Thoracic aorta (tissue), 2 donors: ENCODE measurements at regions not wholly inside any gene's neighbourhood (a gene's known extent, or its start where the extent isn't known, plus 50 kb on each side); places are given as distances from the start of the nearest gene placed in this dataset.

Experiments
- ATAC-seq: fragments of 150-250 bp; one replicate; pipeline ENCODE4 v1.8.0; 2017; ENCODE audit warnings: low read depth; ENCODE audit not compliant: insufficient number of reproducible peaks, low FRiP score
- DNase-seq: peaks from one replicate; pipeline ENCODE4 v3.0.0-alpha.2; 2020; ENCODE audit warnings: low spot score
- H3K27ac ChIP-seq, 2 donors: fragments of 200-600 bp; sonication (generic); 1 replicate in 1 of 2; 2 replicates in 1 of 2; pipeline ENCODE4 v1.5.1; 2016; ENCODE audit warnings: mild to moderate bottlenecking in 2 of 2, moderate library complexity in 2 of 2
- H3K27me3 ChIP-seq: fragments of 200-600 bp; sonication (generic); replicated peaks from 2 replicates; pipeline ENCODE4 v1.6.0; 2016; ENCODE audit warnings: mild to moderate bottlenecking; ENCODE audit not compliant: insufficient read depth
- H3K36me3 ChIP-seq: fragments of 200-600 bp; sonication (generic); one replicate; pipeline ENCODE4 v1.5.1; 2016
- H3K4me1 ChIP-seq, 2 donors: fragments of 200-600 bp; sonication (generic); 1 replicate in 1 of 2; 2 replicates in 1 of 2; pipeline versions ENCODE4 v1.5.1 to v1.6.0; 2016; ENCODE audit warnings: low read depth in 2 of 2, mild to moderate bottlenecking in 1 of 2; ENCODE audit not compliant: control insufficient read depth in 1 of 2
- H3K4me3 ChIP-seq: fragments of 200-600 bp; sonication (generic); 2 replicates; pipeline ENCODE4 v1.5.1; 2016; ENCODE audit warnings: mild to moderate bottlenecking
- H3K9me3 ChIP-seq: fragments of 200-600 bp; sonication (generic); 2 replicates; pipeline ENCODE4 v1.5.1; 2016
- CTCF ChIP-seq: fragments of 200-600 bp; sonication (generic); IDR thresholded peaks from one replicate; pipeline ENCODE4 v1.5.1; 2019; ENCODE audit warnings: antibody characterized with exemption

GRCh38 chr5:99694884-99695283, 766.1 kb upstream of the CHD1 start:
- Histone ChIP-seq H3K9me3 (no peaks in the 10 kb centered on the region), H3K4me1 (no peaks in the 10 kb centered on the region), H3K27ac (no peak overlapping the region), H3K36me3 (no peaks in the 10 kb centered on the region), H3K4me3 (no peak overlapping the region), H3K27me3 (no peaks in the 10 kb centered on the region)
- no peak for TF ChIP-seq CTCF
- no peak for ATAC-seq
- no peak for DNase-seq

GRCh38 chr5:99686538-99686937, 757.7 kb upstream of the CHD1 start:
- Histone ChIP-seq H3K9me3 (no peaks in the 10 kb centered on the region), H3K27me3 (no peaks in the 10 kb centered on the region), H3K4me3 (no peak overlapping the region), H3K4me1 (no peaks in the 10 kb centered on the region), H3K27ac (no peak overlapping the region), H3K36me3 (no peaks in the 10 kb centered on the region)
- no peak for DNase-seq
- no peak for ATAC-seq
- TF ChIP-seq CTCF = no peak

GRCh38 chr5:99675974-99676373, 747.2 kb upstream of the CHD1 start:
- no peak overlapping the region for H3K27ac ChIP-seq
- H3K4me1 ChIP-seq = no peaks in the 10 kb centered on the region
- H3K9me3 ChIP-seq = no peaks in the 10 kb centered on the region
- H3K27me3 ChIP-seq = no peaks in the 10 kb centered on the region
- no peak for TF ChIP-seq CTCF
- H3K36me3 ChIP-seq = no peaks in the 10 kb centered on the region
- ATAC-seq (no peak), DNase-seq (no peak)
- H3K4me3 ChIP-seq = no peak overlapping the region

- H3K36me3 ChIP-seq = no peaks in the 10 kb centered on the region
- ATAC-seq = no peak
- no peak overlapping the region for H3K27ac ChIP-seq
- no peak overlapping the region for H3K4me3 ChIP-seq
- no peaks in the 10 kb centered on the region for H3K27me3 ChIP-seq
- no peak for TF ChIP-seq CTCF
- no peaks in the 10 kb centered on the region for H3K4me1 ChIP-seq
- H3K9me3 ChIP-seq = no peaks in the 10 kb centered on the region
- no peak for DNase-seq
These were observed 745.3 kb upstream of the CHD1 start for GRCh38 chr5:99674101-99674500.

GRCh38 chr5:99664972-99665371, 736.2 kb upstream of the CHD1 start:
- DNase-seq (no peak), ATAC-seq (no peak)
- Histone ChIP-seq H3K4me1 (no peaks in the 10 kb centered on the region), H3K27ac (no peak overlapping the region), H3K27me3 (no peaks in the 10 kb centered on the region), H3K4me3 (no peak overlapping the region), H3K9me3 (no peaks in the 10 kb centered on the region), H3K36me3 (no peaks in the 10 kb centered on the region)
- no peak for TF ChIP-seq CTCF
